Right lung (tissue), 2 donors: ENCODE measurements at regions not wholly inside any gene's neighbourhood (a gene's known extent, or its start where the extent isn't known, plus 50 kb on each side); places are given as distances from the start of the nearest gene placed in this dataset.
"Not testable (repeated sequence)": the region's sequence is repeated elsewhere in the genome, so short reads cannot be mapped to it uniquely, and the experiment has no call there.

ENCODE experiments used
- DNase-seq, 2 donors: peaks; one replicate each; pipeline ENCODE4 v3.0.0-alpha.2; 2013

- no peak for DNase-seq
Observed at GRCh38 chr10:45118929-45119328, 118.2 kb downstream of the ZNF22 start.

GRCh38 chr10:45122180-45122860 is 121.6 kb downstream of the ZNF22 start:
- DNase-seq = not testable (repeated sequence)

- DNase-seq = no peak
Observed at GRCh38 chr10:45135443-45136198, 134.9 kb downstream of the ZNF22 start.

GRCh38 chr10:45136256-45136655 is 135.5 kb downstream of the ZNF22 start:
- DNase-seq = no peak

GRCh38 chr10:45144326-45145070 is 143.8 kb downstream of the ZNF22 start:
- no peak for DNase-seq

- not testable (repeated sequence) for DNase-seq
Observed at GRCh38 chr10:45145143-45145542, 144.4 kb downstream of the ZNF22 start.

- DNase-seq = no peak
Observed at GRCh38 chr10:45147000-45147399, 146.3 kb downstream of the ZNF22 start.

GRCh38 chr10:45150997-45151396 is 150.3 kb downstream of the ZNF22 start:
- DNase-seq = no peak

- DNase-seq = no peak
Observed at GRCh38 chr10:45151467-45152214, 150.9 kb downstream of the ZNF22 start.

GRCh38 chr10:45152726-45153125 is 152.0 kb downstream of the ZNF22 start:
- no peak for DNase-seq

GRCh38 chr10:45154502-45154901 is 153.8 kb downstream of the ZNF22 start:
- DNase-seq = no peak

GRCh38 chr10:45155784-45156183 is 155.1 kb downstream of the ZNF22 start:
- no peak for DNase-seq

- no peak for DNase-seq
Observed at GRCh38 chr10:45160271-45160670, 155.1 kb downstream of the OR13A1 start.

- DNase-seq = no peak
Observed at GRCh38 chr10:45163315-45163975, 152.0 kb downstream of the OR13A1 start.

- not testable (repeated sequence) for DNase-seq
Observed at GRCh38 chr10:45175520-45176118, 139.8 kb downstream of the OR13A1 start.

GRCh38 chr10:45179691-45180090 is 135.7 kb downstream of the OR13A1 start:
- peak in 1 of 2 donors; percentile 5 for DNase-seq

GRCh38 chr10:45180507-45180906 is 134.9 kb downstream of the OR13A1 start:
- DNase-seq = no peak

- DNase-seq = peak in 1 of 2 donors; percentile 2
Observed at GRCh38 chr10:45180946-45181875, 134.2 kb downstream of the OR13A1 start.

- DNase-seq = no peak
Observed at GRCh38 chr10:45183174-45183573, 132.2 kb downstream of the OR13A1 start.
